Activated CD4-positive, CD25-positive, alpha-beta regulatory T cell (primary cell): ENCODE measurements at regions not wholly inside any gene's neighbourhood (a gene's known extent, or its start where the extent isn't known, plus 50 kb on each side); places are given as distances from the start of the nearest gene placed in this dataset.
"Not testable (repeated sequence)": the region's sequence is repeated elsewhere in the genome, so short reads cannot be mapped to it uniquely, and the experiment has no call there.

Experiments
- DNase-seq, 4 experiments: peaks; one replicate each; lab custom pipeline; 2025; lab: John Stamatoyannopoulos, UW

- no peak for DNase-seq
Observed at GRCh38 chr12:91887957-91888356, 257.7 kb downstream of the BTG1 start.

GRCh38 chr12:91885851-91886731, 259.6 kb downstream of the BTG1 start:
- no peak for DNase-seq

GRCh38 chr12:91884230-91884629, 261.4 kb downstream of the BTG1 start:
- no peak for DNase-seq

- no peak for DNase-seq
Observed at GRCh38 chr12:91883811-91884210, 261.8 kb downstream of the BTG1 start.

GRCh38 chr12:91882910-91883309, 262.7 kb downstream of the BTG1 start:
- DNase-seq = no peak

GRCh38 chr12:91880528-91880927, 265.1 kb downstream of the BTG1 start:
- no peak for DNase-seq

GRCh38 chr12:91877456-91878235, 268.0 kb downstream of the BTG1 start:
- peak in 1 of 4 experiments; percentile 2 for DNase-seq

GRCh38 chr12:91877022-91877421, 268.6 kb downstream of the BTG1 start:
- DNase-seq = peak; percentile 34 to 61 (median 46)

GRCh38 chr12:91875671-91876070, 270.0 kb downstream of the BTG1 start:
- DNase-seq = not testable (repeated sequence)

GRCh38 chr12:91874086-91874865, 271.4 kb downstream of the BTG1 start:
- DNase-seq = no peak

- no peak for DNase-seq
Observed at GRCh38 chr12:91871751-91872150, 273.9 kb downstream of the BTG1 start.

GRCh38 chr12:91870872-91871707, 274.6 kb downstream of the BTG1 start:
- DNase-seq = no peak

GRCh38 chr12:91868054-91868453, 277.6 kb downstream of the BTG1 start:
- no peak for DNase-seq

GRCh38 chr12:91866566-91866965, 279.1 kb downstream of the BTG1 start:
- no peak for DNase-seq

GRCh38 chr12:91863702-91864101, 281.9 kb downstream of the BTG1 start:
- no peak for DNase-seq

- DNase-seq = no peak
Observed at GRCh38 chr12:91861554-91861953, 284.1 kb downstream of the BTG1 start.

- DNase-seq = no peak
Observed at GRCh38 chr12:91859347-91859746, 286.3 kb downstream of the BTG1 start.

GRCh38 chr12:91857813-91858542, 287.7 kb downstream of the BTG1 start:
- DNase-seq = no peak

GRCh38 chr12:91854725-91855124, 290.9 kb downstream of the BTG1 start:
- DNase-seq = no peak

GRCh38 chr12:91853350-91854127, 292.1 kb downstream of the BTG1 start:
- DNase-seq = no peak
